ENCODE measurements at regions not wholly inside any gene's neighbourhood (a gene's known extent, or its start where the extent isn't known, plus 50 kb on each side); places are given as distances from the start of the nearest gene placed in this dataset.

DNA sequence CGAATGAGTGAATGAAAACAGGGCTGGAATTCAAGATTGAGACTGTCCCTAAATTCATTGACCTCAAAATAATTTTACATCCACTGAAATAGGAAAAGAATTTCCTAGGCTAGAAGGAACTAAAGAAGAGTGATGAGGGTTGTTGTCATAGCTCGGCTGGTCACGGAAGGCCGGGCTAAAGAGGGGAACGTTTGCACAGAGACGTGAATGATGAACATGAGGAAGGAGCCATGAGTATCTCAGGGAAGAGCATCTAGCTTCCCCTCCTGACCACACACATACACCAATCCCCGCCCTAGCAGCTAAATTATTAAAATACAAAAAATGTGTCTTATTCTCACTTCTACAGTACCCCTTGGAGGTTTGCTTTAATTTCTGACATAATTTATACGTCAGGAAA lies 124.4 kb upstream of the ABCA1 start:
- no peaks in the 10 kb centered on the region for H3K9me3 ChIP-seq
- DNase-seq (ENCODE audit: low spot score in 2 of 2) = no peak
- no peak overlapping the region for H3K4me3 ChIP-seq
- H3K36me3 ChIP-seq = no peaks in the 10 kb centered on the region
- TF ChIP-seq EP300 (IDR thresholded peaks at IDR 0.05) = no peak
- no peak for TF ChIP-seq POLR2AphosphoS5 (IDR thresholded peaks at IDR 0.05)
- TF ChIP-seq, protein P1, sequence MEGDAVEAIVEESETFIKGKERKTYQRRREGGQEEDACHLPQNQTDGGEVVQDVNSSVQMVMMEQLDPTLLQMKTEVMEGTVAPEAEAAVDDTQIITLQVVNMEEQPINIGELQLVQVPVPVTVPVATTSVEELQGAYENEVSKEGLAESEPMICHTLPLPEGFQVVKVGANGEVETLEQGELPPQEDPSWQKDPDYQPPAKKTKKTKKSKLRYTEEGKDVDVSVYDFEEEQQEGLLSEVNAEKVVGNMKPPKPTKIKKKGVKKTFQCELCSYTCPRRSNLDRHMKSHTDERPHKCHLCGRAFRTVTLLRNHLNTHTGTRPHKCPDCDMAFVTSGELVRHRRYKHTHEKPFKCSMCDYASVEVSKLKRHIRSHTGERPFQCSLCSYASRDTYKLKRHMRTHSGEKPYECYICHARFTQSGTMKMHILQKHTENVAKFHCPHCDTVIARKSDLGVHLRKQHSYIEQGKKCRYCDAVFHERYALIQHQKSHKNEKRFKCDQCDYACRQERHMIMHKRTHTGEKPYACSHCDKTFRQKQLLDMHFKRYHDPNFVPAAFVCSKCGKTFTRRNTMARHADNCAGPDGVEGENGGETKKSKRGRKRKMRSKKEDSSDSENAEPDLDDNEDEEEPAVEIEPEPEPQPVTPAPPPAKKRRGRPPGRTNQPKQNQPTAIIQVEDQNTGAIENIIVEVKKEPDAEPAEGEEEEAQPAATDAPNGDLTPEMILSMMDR (IDR thresholded peaks at IDR 0.05) = no peak
- TF ChIP-seq POLR2A (IDR thresholded peaks at IDR 0.05) = no peak
- no peaks in the 10 kb centered on the region for H3K4me1 ChIP-seq
- no peak overlapping the region for H3K27ac ChIP-seq
- 79% methylated on average over 8 of the region's 8 CpGs for WGBS
- H3K27me3 ChIP-seq = no peaks in the 10 kb centered on the region

DNA sequence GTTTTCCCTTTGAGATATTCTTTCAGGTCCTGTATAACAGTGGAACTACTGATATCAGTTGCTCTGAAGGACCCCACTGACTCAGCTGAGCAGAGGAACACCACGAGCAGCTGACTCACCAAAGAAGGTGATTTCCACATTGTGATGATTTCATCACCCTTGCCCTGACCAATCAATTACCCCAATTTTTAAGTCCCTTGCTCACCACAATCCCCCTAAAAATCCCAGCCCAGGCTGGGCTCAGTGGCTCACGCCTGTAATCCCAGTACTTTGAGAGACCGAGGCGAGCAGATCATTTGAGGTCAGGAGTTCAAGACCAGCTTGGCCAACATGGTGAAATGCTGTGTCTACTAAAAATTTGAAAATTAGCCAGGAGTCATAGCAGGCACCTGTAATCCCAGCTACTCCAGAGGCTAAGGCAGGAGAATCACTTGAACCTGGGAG lies 125.3 kb upstream of the ABCA1 start:
- Histone ChIP-seq H3K4me1 (no peaks in the 10 kb centered on the region), H3K4me3 (no peak overlapping the region), H3K36me3 (no peaks in the 10 kb centered on the region), H3K27me3 (no peaks in the 10 kb centered on the region), H3K27ac (no peak overlapping the region), H3K9me3 (no peaks in the 10 kb centered on the region)
- no peak for TF ChIP-seq POLR2A (IDR thresholded peaks at IDR 0.05)
- TF ChIP-seq POLR2AphosphoS5 (IDR thresholded peaks at IDR 0.05) = no peak
- TF ChIP-seq, protein P1 (IDR thresholded peaks at IDR 0.05) = no peak
- TF ChIP-seq EP300 (IDR thresholded peaks at IDR 0.05) = no peak
- no peak for DNase-seq (ENCODE audit: low spot score in 2 of 2)
- WGBS = 82% methylated on average over 4 of the region's 4 CpGs

DNA sequence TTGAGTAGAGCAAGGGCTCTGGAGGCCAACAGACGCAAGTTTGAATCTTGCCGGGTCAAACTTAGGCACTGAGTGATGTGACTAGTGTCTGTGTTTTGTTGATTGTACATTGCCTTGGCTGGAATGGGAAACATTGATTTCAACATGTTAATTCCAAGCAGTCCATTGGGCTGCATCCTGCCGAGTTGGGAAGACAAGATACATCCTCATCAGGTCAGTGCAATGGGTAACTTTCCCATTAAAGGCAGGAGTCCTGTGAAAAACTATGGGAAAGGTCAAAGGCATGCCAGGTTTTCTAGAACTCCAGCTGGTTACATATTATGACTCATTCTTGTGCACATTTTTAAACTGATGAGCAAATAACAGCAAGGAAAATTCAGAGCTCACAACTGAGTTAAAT lies 126.5 kb upstream of the ABCA1 start:
- no peaks in the 10 kb centered on the region for H3K9me3 ChIP-seq
- no peak overlapping the region for H3K27ac ChIP-seq
- no peaks in the 10 kb centered on the region for H3K36me3 ChIP-seq
- WGBS = 73% methylated on average over 3 of the region's 3 CpGs
- no peaks in the 10 kb centered on the region for H3K4me1 ChIP-seq
- TF ChIP-seq, protein P1 (IDR thresholded peaks at IDR 0.05) = no peak
- TF ChIP-seq POLR2A (IDR thresholded peaks at IDR 0.05) = no peak
- TF ChIP-seq POLR2AphosphoS5 (IDR thresholded peaks at IDR 0.05) = no peak
- no peak for TF ChIP-seq EP300 (IDR thresholded peaks at IDR 0.05)
- H3K27me3 ChIP-seq = no peaks in the 10 kb centered on the region
- no peak for DNase-seq (ENCODE audit: low spot score in 2 of 2)
- H3K4me3 ChIP-seq = no peak overlapping the region

DNA sequence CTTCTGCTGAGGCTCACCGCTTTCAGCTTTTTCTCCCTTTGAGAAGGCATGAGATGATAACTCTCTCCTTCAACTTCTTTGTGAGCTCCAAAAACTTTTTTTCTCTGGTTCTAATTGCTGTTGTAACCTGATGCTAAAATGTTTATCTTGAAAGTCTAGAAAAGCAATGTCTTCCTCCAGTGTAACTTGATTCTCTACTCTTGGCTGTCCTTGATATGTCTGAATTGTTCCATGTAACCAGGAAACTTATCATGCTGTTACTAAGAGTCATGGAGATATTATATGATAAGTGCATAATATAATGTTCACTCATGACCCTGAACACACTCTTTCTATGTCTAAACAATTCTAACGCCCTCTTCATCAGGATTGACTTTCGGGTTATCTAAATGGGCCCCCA lies 128.0 kb upstream of the ABCA1 start:
- Histone ChIP-seq H3K27ac (no peak overlapping the region), H3K4me1 (no peaks in the 10 kb centered on the region), H3K9me3 (no peaks in the 10 kb centered on the region), H3K36me3 (no peaks in the 10 kb centered on the region), H3K4me3 (no peak overlapping the region), H3K27me3 (no peaks in the 10 kb centered on the region)
- TF ChIP-seq, protein P1 (IDR thresholded peaks at IDR 0.05) = no peak
- no peak for TF ChIP-seq POLR2AphosphoS5 (IDR thresholded peaks at IDR 0.05)
- TF ChIP-seq POLR2A (IDR thresholded peaks at IDR 0.05) = no peak
- no peak for TF ChIP-seq EP300 (IDR thresholded peaks at IDR 0.05)
- DNase-seq (ENCODE audit: low spot score in 2 of 2) = no peak
- 91% methylated on average over 3 of the region's 3 CpGs for WGBS

DNA sequence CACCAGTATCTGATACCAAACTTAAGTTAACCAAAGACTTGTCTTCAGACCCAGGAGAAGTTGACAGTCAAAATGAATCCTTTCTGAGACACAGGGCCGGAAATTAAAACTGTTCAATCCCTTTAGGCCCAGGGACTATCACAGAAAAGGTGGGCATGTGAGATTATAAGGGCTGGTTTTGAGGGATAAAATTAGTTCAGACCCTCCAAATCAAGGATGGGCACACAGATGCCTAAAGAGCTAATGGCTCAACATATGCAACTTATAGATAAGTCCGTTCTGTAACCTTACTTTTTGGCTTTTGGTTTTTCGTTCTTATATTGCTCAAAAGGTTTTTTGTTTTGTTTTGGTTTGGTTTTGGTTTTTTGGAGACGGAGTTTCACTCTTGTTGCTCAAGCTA lies 129.6 kb upstream of the ABCA1 start:
- Histone ChIP-seq H3K9me3 (no peaks in the 10 kb centered on the region), H3K27ac (no peak overlapping the region), H3K4me3 (no peak overlapping the region), H3K4me1 (peaks cover 2% of the 10 kb centered on the region), H3K36me3 (no peaks in the 10 kb centered on the region), H3K27me3 (no peaks in the 10 kb centered on the region)
- 62% methylated on average over 4 of the region's 4 CpGs for WGBS
- TF ChIP-seq POLR2A (IDR thresholded peaks at IDR 0.05) = no peak
- TF ChIP-seq, protein P1 (IDR thresholded peaks at IDR 0.05) = no peak
- TF ChIP-seq POLR2AphosphoS5 (IDR thresholded peaks at IDR 0.05) = no peak
- TF ChIP-seq EP300 (IDR thresholded peaks at IDR 0.05) = no peak
- no peak for DNase-seq (ENCODE audit: low spot score in 2 of 2)

Measured in suprapubic skin (tissue), 4 donors.